ENCODE measurements at regions not wholly inside any gene's neighbourhood (a gene's known extent, or its start where the extent isn't known, plus 50 kb on each side); places are given as distances from the start of the nearest gene placed in this dataset.

DNA sequence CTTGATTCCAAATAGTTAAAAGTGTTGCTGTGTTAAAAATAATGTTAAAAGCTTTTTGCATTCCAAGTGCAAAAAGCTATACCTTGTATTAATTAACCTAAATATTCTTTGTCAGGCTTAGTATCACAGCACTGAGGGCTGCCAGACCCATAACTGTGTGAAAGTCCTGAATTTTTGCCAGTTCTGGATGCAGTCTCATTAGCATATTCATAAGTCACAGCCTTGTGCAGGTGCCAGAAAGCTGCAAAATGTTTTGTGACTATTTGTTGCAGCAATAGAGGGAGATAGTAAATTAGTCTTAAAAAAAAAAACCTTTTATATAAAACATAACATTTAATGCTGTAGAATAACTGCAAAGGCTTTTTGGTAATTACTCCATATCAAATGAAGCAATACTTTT lies 56.6 kb downstream of the SLITRK1 start:
- Histone ChIP-seq H3K36me3 (no peaks in the 10 kb centered on the region), H3K4me1 (replicated peaks) (no peaks in the 10 kb centered on the region), H3K4me3 (no peak overlapping the region), H3K9me3 (no peaks in the 10 kb centered on the region), H3K27ac (no peak overlapping the region), H3K27me3 (replicated peaks; ENCODE audit: insufficient read depth) (no peaks in the 10 kb centered on the region)
- DNase-seq (ENCODE audit: low spot score), result no peak
- TF ChIP-seq POLR2A (IDR thresholded peaks at IDR 0.05) (no peak), POLR2AphosphoS5 (IDR thresholded peaks at IDR 0.05) (no peak)
- TF ChIP-seq, protein P1, sequence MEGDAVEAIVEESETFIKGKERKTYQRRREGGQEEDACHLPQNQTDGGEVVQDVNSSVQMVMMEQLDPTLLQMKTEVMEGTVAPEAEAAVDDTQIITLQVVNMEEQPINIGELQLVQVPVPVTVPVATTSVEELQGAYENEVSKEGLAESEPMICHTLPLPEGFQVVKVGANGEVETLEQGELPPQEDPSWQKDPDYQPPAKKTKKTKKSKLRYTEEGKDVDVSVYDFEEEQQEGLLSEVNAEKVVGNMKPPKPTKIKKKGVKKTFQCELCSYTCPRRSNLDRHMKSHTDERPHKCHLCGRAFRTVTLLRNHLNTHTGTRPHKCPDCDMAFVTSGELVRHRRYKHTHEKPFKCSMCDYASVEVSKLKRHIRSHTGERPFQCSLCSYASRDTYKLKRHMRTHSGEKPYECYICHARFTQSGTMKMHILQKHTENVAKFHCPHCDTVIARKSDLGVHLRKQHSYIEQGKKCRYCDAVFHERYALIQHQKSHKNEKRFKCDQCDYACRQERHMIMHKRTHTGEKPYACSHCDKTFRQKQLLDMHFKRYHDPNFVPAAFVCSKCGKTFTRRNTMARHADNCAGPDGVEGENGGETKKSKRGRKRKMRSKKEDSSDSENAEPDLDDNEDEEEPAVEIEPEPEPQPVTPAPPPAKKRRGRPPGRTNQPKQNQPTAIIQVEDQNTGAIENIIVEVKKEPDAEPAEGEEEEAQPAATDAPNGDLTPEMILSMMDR (IDR thresholded peaks at IDR 0.05), result no peak
- intact Hi-C loops (cut with DNase I), result no loop called here

- intact Hi-C loops (cut with DNase I), result no loop called here
- 95% methylated on average over 8 of the region's 8 CpGs for WGBS
- no peak for DNase-seq (ENCODE audit: low spot score)
These were observed 57.7 kb downstream of the SLITRK1 start for GRCh38 chr13:83824560-83824959.

GRCh38 chr13:83824120-83824519 lies 58.2 kb downstream of the SLITRK1 start:
- no peak for TF ChIP-seq POLR2AphosphoS5 (IDR thresholded peaks at IDR 0.05)
- TF ChIP-seq POLR2A (IDR thresholded peaks at IDR 0.05), result no peak
- TF ChIP-seq, protein P1 (IDR thresholded peaks at IDR 0.05), result no peak
- no peaks in the 10 kb centered on the region for H3K36me3 ChIP-seq
- H3K4me1 ChIP-seq (replicated peaks), result no peaks in the 10 kb centered on the region
- H3K27me3 ChIP-seq (replicated peaks; ENCODE audit: insufficient read depth), result no peaks in the 10 kb centered on the region
- no peak overlapping the region for H3K4me3 ChIP-seq
- intact Hi-C loops (cut with DNase I), result no loop called here
- H3K9me3 ChIP-seq, result no peaks in the 10 kb centered on the region
- no peak for DNase-seq (ENCODE audit: low spot score)
- no peak overlapping the region for H3K27ac ChIP-seq

More at GRCh38 chr13:83824560-83824959, 57.7 kb downstream of the SLITRK1 start:
- Histone ChIP-seq H3K27me3 (replicated peaks; ENCODE audit: insufficient read depth) (no peaks in the 10 kb centered on the region), H3K4me3 (no peak overlapping the region), H3K4me1 (replicated peaks) (no peaks in the 10 kb centered on the region), H3K27ac (no peak overlapping the region), H3K36me3 (no peaks in the 10 kb centered on the region), H3K9me3 (no peaks in the 10 kb centered on the region)
- no peak for TF ChIP-seq POLR2A (IDR thresholded peaks at IDR 0.05)
- no peak for TF ChIP-seq POLR2AphosphoS5 (IDR thresholded peaks at IDR 0.05)
- TF ChIP-seq, protein P1 (IDR thresholded peaks at IDR 0.05), result no peak

DNA sequence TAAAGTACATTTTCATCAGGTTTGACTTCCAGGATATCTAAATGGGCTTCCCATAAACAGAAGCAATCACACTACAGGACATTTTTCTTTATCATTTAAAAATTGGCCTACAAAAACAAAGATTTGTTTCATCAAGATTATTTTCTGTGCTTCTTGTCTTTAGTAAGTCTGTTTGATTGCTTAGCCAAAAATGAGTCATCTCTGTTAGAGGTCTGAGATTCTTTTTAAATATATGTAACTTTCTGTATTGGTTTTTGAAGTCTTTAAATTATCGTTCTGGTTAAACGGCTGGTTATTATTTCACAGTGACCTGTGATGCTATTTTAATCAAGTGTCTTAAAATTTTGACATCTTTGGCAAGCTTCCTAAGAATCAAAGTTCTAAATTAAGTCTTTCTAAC lies 62.7 kb downstream of the SLITRK1 start:
- intact Hi-C loops (cut with DNase I), result no loop called here
- Histone ChIP-seq H3K4me3 (no peak overlapping the region), H3K9me3 (no peaks in the 10 kb centered on the region), H3K27me3 (replicated peaks; ENCODE audit: insufficient read depth) (no peaks in the 10 kb centered on the region), H3K4me1 (replicated peaks) (no peaks in the 10 kb centered on the region), H3K36me3 (no peaks in the 10 kb centered on the region), H3K27ac (no peak overlapping the region)
- no peak for DNase-seq (ENCODE audit: low spot score)
- 80% methylated on average over 2 of the region's 2 CpGs for WGBS
- TF ChIP-seq POLR2AphosphoS5 (IDR thresholded peaks at IDR 0.05) (no peak), POLR2A (IDR thresholded peaks at IDR 0.05) (no peak)
- TF ChIP-seq, protein P1 (IDR thresholded peaks at IDR 0.05), result no peak

DNA sequence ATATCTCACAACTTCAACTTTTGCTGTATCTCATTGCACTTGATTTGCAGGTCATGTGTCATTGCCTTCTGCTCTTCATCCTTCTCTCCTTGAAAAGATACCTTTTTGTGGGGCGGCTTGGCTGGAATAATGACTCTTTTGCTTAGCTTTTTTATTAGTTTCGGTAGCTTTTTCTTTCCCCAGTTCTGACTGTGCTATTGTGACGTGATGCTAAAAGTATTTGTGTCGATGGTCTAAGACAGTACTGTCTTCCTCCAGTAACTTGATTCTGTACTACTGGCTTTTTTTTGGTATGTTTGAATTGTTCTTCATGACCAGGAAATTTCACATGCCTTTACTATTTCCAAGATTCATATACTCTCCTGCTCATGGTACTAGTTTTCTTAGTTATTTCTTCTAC lies 63.1 kb downstream of the SLITRK1 start:
- TF ChIP-seq, protein P1 (IDR thresholded peaks at IDR 0.05), result no peak
- no peak for TF ChIP-seq POLR2A (IDR thresholded peaks at IDR 0.05)
- TF ChIP-seq POLR2AphosphoS5 (IDR thresholded peaks at IDR 0.05), result no peak
- Histone ChIP-seq H3K27ac (no peak overlapping the region), H3K27me3 (replicated peaks; ENCODE audit: insufficient read depth) (no peaks in the 10 kb centered on the region), H3K9me3 (no peaks in the 10 kb centered on the region), H3K4me3 (no peak overlapping the region), H3K4me1 (replicated peaks) (no peaks in the 10 kb centered on the region), H3K36me3 (no peaks in the 10 kb centered on the region)
- intact Hi-C loops (cut with DNase I), result no loop called here
- 81% methylated on average over 4 of the region's 4 CpGs for WGBS
- no peak for DNase-seq (ENCODE audit: low spot score)
